Left lobe of liver (tissue), 2 donors: ENCODE measurements at regions not wholly inside any gene's neighbourhood (a gene's known extent, or its start where the extent isn't known, plus 50 kb on each side); places are given as distances from the start of the nearest gene placed in this dataset.

Source experiments
- ATAC-seq: fragments of 200-7000 bp; cut with Tn5 transposase; one replicate; pipeline ENCODE4 v1.9.1; 2020; ENCODE audit warnings: mild to moderate bottlenecking, moderate library complexity
- DNase-seq: peaks from one replicate; pipeline ENCODE4 v3.0.0-alpha.2; 2020; ENCODE audit warnings: low spot score
- donor health status: DM: no; HTN: no; CAD: no; lungs with moderate emphysema.
- donor health status: DM: no; HTN: yes; CAD: no.

DNA sequence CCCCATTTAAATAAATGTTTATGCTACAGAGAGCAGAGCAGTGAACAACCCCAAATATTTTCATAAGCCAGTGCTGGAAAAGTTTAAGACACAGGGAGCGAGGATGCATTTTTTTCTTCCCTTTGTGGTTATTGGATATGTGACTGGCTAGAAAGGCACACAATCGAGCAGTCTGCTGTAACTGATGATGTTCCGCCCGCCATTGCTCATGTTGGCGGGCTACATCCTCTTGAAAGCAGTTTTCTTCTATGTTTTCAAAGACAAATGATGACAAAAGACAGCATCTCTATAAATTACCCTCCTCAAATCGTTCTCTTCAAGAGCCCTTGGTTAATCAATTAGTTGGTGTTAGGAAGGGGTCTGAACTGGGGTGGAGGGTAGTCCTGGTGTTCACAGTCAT is 269.8 kb downstream of the SKAP2 start:
- no peak for DNase-seq
- no peak for ATAC-seq

DNA sequence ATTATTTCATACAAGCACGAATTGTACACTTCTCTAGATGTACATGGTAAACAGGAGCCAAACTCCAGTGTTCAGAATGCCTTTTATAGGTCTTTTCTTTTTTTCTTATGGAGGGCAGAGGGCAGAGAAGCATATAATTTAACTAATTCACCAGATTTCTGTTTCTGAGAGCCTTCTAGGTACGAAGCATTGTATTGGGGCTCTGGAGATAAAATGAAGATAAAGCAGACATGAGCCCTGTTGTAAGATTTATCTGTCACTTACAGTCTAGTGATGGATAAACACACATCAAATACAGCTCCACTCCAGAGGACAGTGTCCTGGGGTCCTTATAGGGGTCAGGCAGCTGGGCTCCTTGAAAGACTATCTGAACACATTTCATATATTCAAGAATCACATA is 265.5 kb downstream of the SKAP2 start:
- ATAC-seq = no peak
- DNase-seq = no peak

DNA sequence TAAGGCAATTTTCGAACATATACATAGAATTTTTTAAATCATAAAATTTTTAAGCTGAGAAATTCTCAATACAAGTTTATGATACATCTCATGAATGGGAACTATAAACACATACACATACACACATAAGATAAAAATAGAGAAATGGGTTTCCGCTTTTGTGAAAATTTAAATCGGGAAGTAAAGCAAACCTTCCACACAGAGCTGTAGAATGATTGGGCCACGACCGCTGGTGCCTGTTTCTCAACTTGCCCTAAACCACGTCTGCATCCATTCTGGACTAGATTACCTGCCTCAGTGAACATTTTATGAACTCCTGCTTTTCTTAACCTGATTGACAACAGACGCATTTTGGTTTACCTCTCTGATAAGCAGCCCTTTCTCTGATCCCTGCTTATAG is 264.4 kb downstream of the SKAP2 start:
- DNase-seq = no peak
- no peak for ATAC-seq

GRCh38 chr7:26600411-26600810 is 264.0 kb downstream of the SKAP2 start:
- DNase-seq = no peak
- no peak for ATAC-seq

- ATAC-seq = no peak
Measured at GRCh38 chr7:26603631-26604030, 260.8 kb downstream of the SKAP2 start.

DNA sequence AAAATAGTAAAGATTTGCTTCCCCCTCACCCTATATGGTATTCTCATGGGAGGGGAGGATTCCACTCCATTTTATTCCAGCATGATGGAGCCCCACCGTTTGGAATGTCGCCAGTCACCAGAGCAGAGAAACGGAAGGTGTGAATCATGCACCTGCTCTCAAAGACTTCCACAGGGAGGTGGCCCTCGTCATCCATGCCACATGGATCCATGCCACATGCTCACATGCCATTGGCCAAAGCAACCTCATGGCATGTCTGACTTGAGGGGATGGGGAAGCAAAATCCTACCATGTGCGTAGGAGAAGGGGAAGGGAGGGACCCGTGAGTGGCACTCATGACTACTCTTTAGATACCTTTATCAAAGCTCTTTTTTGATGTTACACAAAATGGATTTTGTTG is 256.0 kb downstream of the SKAP2 start:
- DNase-seq (no peak), ATAC-seq (no peak)

More at GRCh38 chr7:26603631-26604030, 260.8 kb downstream of the SKAP2 start:
- no peak for DNase-seq

GRCh38 chr7:26609082-26609481 is 255.3 kb downstream of the SKAP2 start:
- ATAC-seq (no peak), DNase-seq (no peak)

DNA sequence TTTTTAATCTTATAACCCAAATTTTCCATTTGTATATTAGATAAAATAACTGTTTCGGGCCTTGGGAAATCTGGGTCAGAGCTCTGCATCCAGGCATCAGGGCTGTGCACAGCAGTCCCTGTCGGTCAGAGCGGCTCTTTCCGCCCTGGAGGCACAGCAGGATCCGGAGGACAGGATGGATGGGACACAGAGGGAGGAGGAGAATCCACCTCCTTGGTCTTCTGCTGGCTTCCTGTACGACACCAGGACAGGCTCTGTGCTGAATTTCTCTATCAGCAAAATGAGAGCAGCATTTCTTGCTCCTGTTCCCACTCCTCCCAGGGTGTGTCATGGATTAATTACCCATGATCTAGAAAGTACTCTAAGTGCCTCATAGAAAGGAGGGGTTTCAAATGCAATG is 254.9 kb downstream of the SKAP2 start:
- DNase-seq (no peak), ATAC-seq (no peak)

DNA sequence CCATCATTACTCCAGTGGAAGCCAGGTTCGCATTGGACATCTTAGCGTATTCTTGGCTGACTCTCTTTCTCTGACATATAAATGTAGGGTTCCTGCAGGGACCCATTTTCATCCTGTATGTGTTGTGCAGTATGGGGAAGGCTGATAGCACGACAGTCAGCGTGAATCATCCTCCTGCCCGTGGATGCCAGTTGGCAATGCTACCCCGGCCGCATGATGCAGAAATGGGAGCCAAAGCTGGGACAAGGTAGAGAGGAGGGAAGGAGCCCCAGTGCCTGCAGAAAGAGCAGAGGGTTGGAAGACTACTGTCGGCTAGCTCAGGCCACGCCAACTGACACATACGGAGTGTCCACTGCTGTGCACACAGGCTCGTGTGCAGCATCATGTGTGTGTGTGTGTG is 251.6 kb downstream of the SKAP2 start:
- no peak for ATAC-seq
- no peak for DNase-seq

DNA sequence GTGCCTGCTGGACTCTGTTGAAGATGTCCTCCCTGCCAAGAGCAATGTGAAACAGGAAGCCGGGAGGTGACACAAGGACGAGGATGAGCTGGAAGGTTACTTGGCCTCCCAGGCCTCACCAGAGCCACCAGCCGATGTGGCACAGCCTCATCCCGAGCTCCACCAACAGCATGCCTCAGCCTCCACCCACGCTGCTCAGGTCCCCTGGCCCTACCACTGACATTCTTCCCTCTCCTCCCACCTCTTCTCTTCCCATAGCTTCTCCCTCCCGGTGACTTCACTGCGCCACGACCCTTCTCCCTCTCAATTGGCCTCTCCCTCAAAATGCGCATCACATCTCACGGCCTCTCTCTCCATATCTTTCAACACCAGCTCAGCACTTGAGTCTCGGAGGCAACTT is 249.9 kb downstream of the SKAP2 start:
- no peak for ATAC-seq

DNA sequence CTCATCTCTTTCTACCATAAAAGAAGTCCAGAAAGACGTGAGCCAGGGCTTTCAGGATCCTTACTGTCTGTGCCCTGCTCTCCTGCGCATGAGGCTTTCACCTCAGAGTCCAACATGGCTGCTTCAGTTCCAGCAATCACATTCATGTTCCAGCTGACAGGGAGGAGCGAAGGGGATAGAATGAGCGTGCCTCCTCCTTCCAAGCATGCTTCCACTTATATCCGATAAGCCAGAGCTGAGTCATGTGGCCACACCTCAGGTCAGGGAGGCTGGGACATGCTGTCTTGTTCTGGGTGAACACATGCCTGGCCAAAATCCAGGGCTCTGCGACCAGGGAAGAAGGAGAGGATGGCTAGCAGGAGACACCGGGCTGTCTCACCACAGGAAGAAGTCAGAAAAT is 248.2 kb downstream of the SKAP2 start:
- ATAC-seq (no peak), DNase-seq (no peak)

More for the DNA sequence above, 249.9 kb downstream of the SKAP2 start:
- no peak for DNase-seq

DNA sequence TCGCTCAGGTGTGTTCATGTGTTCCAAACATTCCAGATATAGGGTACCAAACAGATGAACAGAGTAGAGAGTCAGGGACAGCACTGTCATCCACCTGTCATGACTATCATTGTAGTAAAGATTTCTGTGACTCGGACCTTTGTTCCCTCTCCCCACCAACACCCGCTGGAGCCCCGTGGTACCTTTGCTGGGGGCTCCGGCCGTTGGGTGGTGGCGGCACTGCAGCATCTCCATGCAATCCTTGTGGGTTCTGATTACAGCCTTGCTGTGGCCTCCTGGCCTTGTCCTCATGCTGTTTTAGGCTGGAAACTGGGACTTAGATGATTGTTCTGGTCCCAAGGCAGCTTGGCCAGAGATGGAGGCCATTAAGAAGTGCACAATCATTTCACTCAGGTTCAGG is 247.3 kb downstream of the SKAP2 start:
- DNase-seq = no peak
- no peak for ATAC-seq
